Adrenal gland (tissue), 9 donors: ENCODE measurements at regions not wholly inside any gene's neighbourhood (a gene's known extent, or its start where the extent isn't known, plus 50 kb on each side); places are given as distances from the start of the nearest gene placed in this dataset.
"Not testable (repeated sequence)": the region's sequence is repeated elsewhere in the genome, so short reads cannot be mapped to it uniquely, and the experiment has no call there.

ENCODE experiments used
- DNase-seq, 7 donors: peaks; one replicate each; pipeline ENCODE4 v3.0.0-alpha.2; 2019 to 2020
- H3K27ac ChIP-seq, 5 donors: fragments of 200-600 bp; sonication (generic) in 4 of 5; 1 replicate in 3 of 5; 2 replicates in 2 of 5; pipeline versions ENCODE4 v1.5.1 to v1.8.0; 2016 to 2020; ENCODE audit warnings: mild to moderate bottlenecking in 1 of 5
- H3K27me3 ChIP-seq: fragments of 200-600 bp; 2 replicates; pipeline ENCODE4 v1.8.0; 2021
- H3K36me3 ChIP-seq, 2 donors: fragments of 200-600 bp; replicated peaks in 1 of 2; 1 replicate in 1 of 2; 2 replicates in 1 of 2; pipeline versions ENCODE4 v1.5.1 to v1.8.0; 2018 to 2022
- H3K4me1 ChIP-seq, 2 donors: fragments of 200-600 bp; replicated peaks in 1 of 2; 1 replicate in 1 of 2; 2 replicates in 1 of 2; pipeline versions ENCODE4 v1.5.1 to v1.8.0; 2018 to 2021
- H3K4me3 ChIP-seq, 4 donors: fragments of 200-600 bp; sonication (generic) in 3 of 4; one replicate each; pipeline ENCODE4 v1.5.1; 2016 to 2018
- H3K9me3 ChIP-seq, 3 donors: fragments of 200-600 bp; sonication (generic) in 1 of 3; replicated peaks in 1 of 3; 1 replicate in 2 of 3; 2 replicates in 1 of 3; pipeline versions ENCODE4 v1.5.1 to v1.8.0; 2016 to 2021
- CTCF ChIP-seq, 6 experiments: fragments of 450-650 bp in 4 of 6; fragments of 200-600 bp in 2 of 6; sonication (generic) in 1 of 6; IDR thresholded peaks; 1 replicate in 5 of 6; 2 replicates in 1 of 6; pipeline versions ENCODE4 v1.5.1 to v1.8.0; 2016 to 2021; ENCODE audit warnings: antibody characterized with exemption in 6 of 6, mild to moderate bottlenecking in 2 of 6, moderate library complexity in 1 of 6
- POLR2A ChIP-seq, 2 donors: fragments of 450-650 bp; IDR thresholded peaks; one replicate each; pipeline ENCODE4 v1.6.1; 2017; ENCODE audit warnings: antibody characterized with exemption in 2 of 2, mild to moderate bottlenecking in 2 of 2, moderate library complexity in 1 of 2
- WGBS, 4 donors: extraction: QIAGEN DNeasy Blood & Tissue Kit in 2 of 4; methylation state at CpG; one replicate each; pipeline versions ENCODE4 v1.1.5 to v1.1.7; 2013 to 2017; 5-methylcytosine and 5-hydroxymethylcytosine counted together
- intact Hi-C, 2 donors: fragments of 100-400 bp; cut with DNase I; formaldehyde crosslinking; loops; one replicate each; pipeline versions ENCODE4 v1.14.1 to v1.15.0; 2022 to 2023
- donor health status: healthy with polysubstance abuse.
- donor health status: Bipolar disorder and iron deficiency.
- donor health status: DM: yes; HTN: yes; CAD: no.
- donor health status: DM: no; HTN: no; CAD: no.
- donor health status: DM: no; HTN: no; CAD: no.

DNA sequence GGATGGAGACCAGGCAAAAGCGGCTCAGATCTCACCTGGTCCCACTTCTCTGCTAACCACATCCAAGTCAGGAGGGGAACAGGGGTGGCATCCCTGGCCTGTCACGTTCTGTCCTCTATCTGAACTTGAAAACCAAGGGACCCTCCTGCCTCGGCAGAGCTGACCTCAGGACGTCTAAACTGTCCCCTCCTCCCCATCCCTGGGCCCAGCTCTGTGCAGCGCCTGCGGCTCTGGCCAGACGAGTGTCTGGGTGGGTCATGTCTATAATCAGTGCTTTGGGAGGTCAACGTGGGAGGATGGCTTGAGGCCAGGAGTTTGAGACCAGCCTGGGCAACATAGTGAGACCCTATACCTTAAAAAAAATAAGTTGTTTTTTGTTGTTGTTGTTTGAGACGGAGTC, 70.0 kb upstream of the ZNF479 start:
- WGBS, 4 donors, result 78 to 82% (median 80%) methylated on average over 9 of the region's 9 CpGs
- Histone ChIP-seq H3K27ac (no peak overlapping the region), H3K27me3 (no peaks in the 10 kb centered on the region), H3K36me3 (no peaks in the 10 kb centered on the region), H3K9me3 (no peaks in the 10 kb centered on the region), H3K4me3 (no peak overlapping the region), H3K4me1 (no peaks in the 10 kb centered on the region)
- no peak for DNase-seq
- intact Hi-C loops, result no loop called here
- TF ChIP-seq POLR2A (IDR thresholded peaks at IDR 0.05), result no peak
- TF ChIP-seq CTCF (IDR thresholded peaks at IDR 0.05), result no peak

DNA sequence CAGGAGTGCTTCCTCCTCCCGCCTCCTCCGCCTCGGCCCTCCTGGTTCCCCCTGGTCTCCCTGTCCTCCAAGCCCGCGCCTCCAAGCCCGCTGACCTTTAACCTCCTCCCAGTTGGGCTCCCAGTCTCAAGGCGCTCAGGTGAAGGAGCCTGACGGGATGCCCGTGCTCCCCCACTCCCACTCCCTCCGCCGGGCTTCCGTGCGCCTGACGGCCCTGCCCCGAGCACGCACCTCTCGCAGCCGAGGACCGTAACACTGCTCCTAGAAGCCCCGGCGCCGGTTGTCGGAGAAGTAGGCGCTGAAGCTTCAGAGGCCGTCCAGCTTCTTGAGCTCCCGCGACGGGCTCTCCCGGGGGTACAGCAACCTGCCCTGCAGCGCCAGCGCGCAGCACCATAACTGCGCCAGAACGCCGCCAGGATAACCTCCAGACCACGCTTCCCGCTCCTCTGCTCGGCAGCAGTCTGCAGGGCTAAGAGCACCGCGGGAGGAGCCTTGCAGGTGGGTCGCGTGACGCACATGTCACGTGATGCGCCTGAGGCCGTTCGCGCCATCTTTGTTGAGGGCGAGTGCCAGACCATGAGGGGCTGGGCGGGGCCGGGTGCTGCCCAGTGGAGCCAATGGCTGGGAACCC, 71.0 kb upstream of the ZNF479 start:
- H3K27ac ChIP-seq, result no peak overlapping the region

DNA sequence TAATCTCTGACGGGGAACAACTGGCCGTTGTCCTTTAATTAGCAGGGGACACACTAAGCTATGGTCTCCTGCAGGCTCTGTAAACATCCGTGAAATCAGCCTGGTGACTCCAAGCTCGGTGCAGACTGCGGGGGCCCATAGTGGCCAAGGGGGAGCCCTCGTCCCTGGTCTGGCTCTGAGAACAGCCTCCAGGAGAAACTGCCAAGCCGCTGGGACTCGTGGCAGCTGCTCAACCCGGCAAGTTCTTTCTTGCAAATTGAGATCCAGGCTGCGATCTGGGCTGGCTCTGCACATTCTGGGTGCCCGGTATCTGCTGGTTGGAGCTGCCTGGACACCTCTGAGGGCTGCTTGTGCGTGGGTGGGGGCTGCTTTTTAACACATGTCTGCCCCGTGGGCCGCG, 71.6 kb upstream of the ZNF479 start:
- H3K9me3 ChIP-seq, H3K27me3 ChIP-seq, intact Hi-C loops, H3K36me3 ChIP-seq, H3K4me3 ChIP-seq, H3K4me1 ChIP-seq, DNase-seq, H3K27ac ChIP-seq: not testable (repeated sequence)
- WGBS, 4 donors, result 52 to 81% (median 56%) methylated on average over 4 to 15 of the region's 15 CpGs

More for the DNA sequence above, 71.0 kb upstream of the ZNF479 start:
- no peak for TF ChIP-seq CTCF (IDR thresholded peaks at IDR 0.05)
- no peak for TF ChIP-seq POLR2A (IDR thresholded peaks at IDR 0.05)
- intact Hi-C loops, result no loop called here
- Histone ChIP-seq H3K36me3 (no peaks in the 10 kb centered on the region), H3K27me3 (no peaks in the 10 kb centered on the region), H3K4me3 (no peak overlapping the region), H3K9me3 (no peaks in the 10 kb centered on the region), H3K4me1 (no peaks in the 10 kb centered on the region)
- WGBS, 4 donors, result 30 to 63% (median 44%) methylated on average over 18 to 51 of the region's 51 CpGs
- DNase-seq, result no peak

GRCh38 chr7:57204411-57204811, 72.2 kb upstream of the ZNF479 start:
- no peak for TF ChIP-seq CTCF (IDR thresholded peaks at IDR 0.05)
- no peak for TF ChIP-seq POLR2A (IDR thresholded peaks at IDR 0.05)
- Histone ChIP-seq H3K4me3 (no peak overlapping the region), H3K36me3 (no peaks in the 10 kb centered on the region), H3K27me3 (no peaks in the 10 kb centered on the region), H3K9me3 (no peaks in the 10 kb centered on the region), H3K4me1 (no peaks in the 10 kb centered on the region), H3K27ac (no peak overlapping the region)
- intact Hi-C loops, result no loop called here
- 83 to 89% (median 86%) methylated on average over 10 of the region's 10 CpGs for WGBS, 4 donors
- no peak for DNase-seq

- DNase-seq, result no peak
Observed at GRCh38 chr7:57205000-57205399, 72.8 kb upstream of the ZNF479 start.

More at GRCh38 chr7:57205000-57205399, 72.8 kb upstream of the ZNF479 start:
- intact Hi-C loops, result no loop called here
- Histone ChIP-seq H3K36me3 (no peaks in the 10 kb centered on the region), H3K9me3 (no peaks in the 10 kb centered on the region), H3K27me3 (no peaks in the 10 kb centered on the region), H3K4me3 (no peak overlapping the region), H3K27ac (no peak overlapping the region), H3K4me1 (no peaks in the 10 kb centered on the region)
- 85 to 95% (median 88%) methylated on average over 6 to 7 of the region's 7 CpGs for WGBS, 4 donors
- no peak for TF ChIP-seq POLR2A (IDR thresholded peaks at IDR 0.05)
- TF ChIP-seq CTCF (IDR thresholded peaks at IDR 0.05), result no peak
